ENCODE measurements at regions not wholly inside any gene's neighbourhood (a gene's known extent, or its start where the extent isn't known, plus 50 kb on each side); places are given as distances from the start of the nearest gene placed in this dataset.
"Not testable (repeated sequence)": the region's sequence is repeated elsewhere in the genome, so short reads cannot be mapped to it uniquely, and the experiment has no call there.

GRCh38 chr5:62212648-62213047, 93.4 kb upstream of the KIF2A start:
- no peaks in the 10 kb centered on the region for H3K36me3 Mint-ChIP-seq (ENCODE audit: low read depth)
- TF ChIP-seq, protein P1, sequence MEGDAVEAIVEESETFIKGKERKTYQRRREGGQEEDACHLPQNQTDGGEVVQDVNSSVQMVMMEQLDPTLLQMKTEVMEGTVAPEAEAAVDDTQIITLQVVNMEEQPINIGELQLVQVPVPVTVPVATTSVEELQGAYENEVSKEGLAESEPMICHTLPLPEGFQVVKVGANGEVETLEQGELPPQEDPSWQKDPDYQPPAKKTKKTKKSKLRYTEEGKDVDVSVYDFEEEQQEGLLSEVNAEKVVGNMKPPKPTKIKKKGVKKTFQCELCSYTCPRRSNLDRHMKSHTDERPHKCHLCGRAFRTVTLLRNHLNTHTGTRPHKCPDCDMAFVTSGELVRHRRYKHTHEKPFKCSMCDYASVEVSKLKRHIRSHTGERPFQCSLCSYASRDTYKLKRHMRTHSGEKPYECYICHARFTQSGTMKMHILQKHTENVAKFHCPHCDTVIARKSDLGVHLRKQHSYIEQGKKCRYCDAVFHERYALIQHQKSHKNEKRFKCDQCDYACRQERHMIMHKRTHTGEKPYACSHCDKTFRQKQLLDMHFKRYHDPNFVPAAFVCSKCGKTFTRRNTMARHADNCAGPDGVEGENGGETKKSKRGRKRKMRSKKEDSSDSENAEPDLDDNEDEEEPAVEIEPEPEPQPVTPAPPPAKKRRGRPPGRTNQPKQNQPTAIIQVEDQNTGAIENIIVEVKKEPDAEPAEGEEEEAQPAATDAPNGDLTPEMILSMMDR (IDR thresholded peaks at IDR 0.05): no peak
- DNase-seq (no peak), ATAC-seq (no peak)
- H3K27me3 Mint-ChIP-seq: peaks cover 20% of the 10 kb centered on the region
- CTCF ChIA-PET: interaction anchor here (0.6 to 1.3 kb wide), 2 partner anchors 9 to 132 kb away, joined by 3 to 4 read pairs; no protein-coding TSS in a partner anchor
- H3K27ac Mint-ChIP-seq: no peak overlapping the region
- no peaks in the 10 kb centered on the region for H3K9me3 Mint-ChIP-seq
- intact Hi-C loops (cut with micrococcal nuclease): no loop called here
- POLR2A ChIA-PET: no interaction called here
- no peak overlapping the region for H3K4me3 Mint-ChIP-seq
- peaks cover 3% of the 10 kb centered on the region for H3K4me1 Mint-ChIP-seq (ENCODE audit: low read depth)

DNA sequence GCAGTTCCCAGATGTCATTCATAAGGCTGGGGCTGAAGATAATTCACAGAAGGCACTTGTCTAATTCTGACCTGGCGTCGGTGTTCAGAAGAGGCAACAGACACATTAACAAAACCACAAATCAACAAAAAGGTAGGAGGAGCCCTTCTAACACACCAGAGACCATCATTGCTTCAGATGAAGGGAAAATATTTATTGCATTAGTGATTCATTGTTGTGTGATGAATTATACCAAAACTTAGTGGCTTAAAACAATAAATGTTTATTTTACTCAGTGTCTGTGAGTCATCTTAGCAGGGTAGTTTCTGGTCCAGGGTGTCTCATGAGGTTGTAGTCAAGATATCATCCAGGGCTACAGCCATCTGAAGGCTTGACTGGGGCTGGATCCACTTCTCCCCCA, 91.3 kb upstream of the KIF2A start:
- intact Hi-C loops (cut with micrococcal nuclease): no loop called here
- POLR2A ChIA-PET: interaction anchor here (0.6 kb wide), 1 partner anchor 146 kb away, joined by 3 read pairs; no protein-coding TSS in a partner anchor
- no peaks in the 10 kb centered on the region for H3K4me1 Mint-ChIP-seq (ENCODE audit: low read depth)
- H3K27me3 Mint-ChIP-seq: peaks cover 16% of the 10 kb centered on the region
- no peaks in the 10 kb centered on the region for H3K9me3 Mint-ChIP-seq
- no peak for DNase-seq
- CTCF ChIA-PET: no interaction called here
- ATAC-seq: peak; percentile 45
- no peak overlapping the region for H3K4me3 Mint-ChIP-seq
- TF ChIP-seq, protein P1 (IDR thresholded peaks at IDR 0.05): no peak
- H3K36me3 Mint-ChIP-seq (ENCODE audit: low read depth): no peaks in the 10 kb centered on the region
- no peak overlapping the region for H3K27ac Mint-ChIP-seq

DNA sequence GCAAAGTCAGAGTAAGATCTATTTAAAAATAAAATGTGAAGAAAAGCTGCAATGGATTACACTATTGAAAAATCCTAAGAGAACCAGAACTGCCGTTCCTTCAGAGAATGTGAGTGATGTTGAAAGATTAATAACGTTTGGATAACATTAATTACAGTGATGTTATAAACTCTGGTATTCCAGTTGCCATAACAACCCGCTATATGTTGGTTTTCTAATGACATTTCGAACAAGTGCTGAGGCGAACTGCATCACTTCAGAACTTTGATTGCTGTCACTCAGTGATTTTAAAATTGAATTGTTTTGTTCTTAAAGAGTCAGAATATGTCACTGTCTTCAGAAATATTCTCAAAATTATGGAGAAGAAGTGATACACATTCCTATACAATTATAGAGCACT, 89.4 kb upstream of the KIF2A start:
- intact Hi-C loops (cut with micrococcal nuclease); ATAC-seq; H3K9me3 Mint-ChIP-seq; CTCF ChIA-PET; H3K27ac Mint-ChIP-seq; H3K36me3 Mint-ChIP-seq (ENCODE audit: low read depth); H3K4me3 Mint-ChIP-seq; POLR2A ChIA-PET; H3K4me1 Mint-ChIP-seq (ENCODE audit: low read depth); DNase-seq: not testable (repeated sequence)
- H3K27me3 Mint-ChIP-seq: peaks cover 13% of the 10 kb centered on the region

DNA sequence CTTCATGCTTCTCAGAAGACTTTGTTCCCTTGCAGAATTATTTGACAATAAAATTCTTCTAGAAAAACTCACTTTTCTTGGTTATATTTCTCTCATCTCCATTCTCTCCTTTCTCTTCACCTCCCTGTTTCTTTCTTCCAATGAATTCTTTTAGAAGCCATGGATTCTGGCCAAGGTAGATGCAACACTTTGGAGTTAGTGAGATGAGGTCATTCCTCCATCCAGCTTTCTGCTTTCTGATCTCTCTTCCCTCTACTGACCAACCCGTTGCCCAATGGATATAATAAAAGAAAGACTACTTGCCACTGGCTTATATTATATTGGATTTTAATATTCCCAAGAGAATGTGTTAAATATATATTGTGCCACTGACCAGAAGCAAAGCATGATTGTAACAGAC, 88.9 kb upstream of the KIF2A start:
- intact Hi-C loops (cut with micrococcal nuclease); CTCF ChIA-PET; DNase-seq; H3K4me1 Mint-ChIP-seq (ENCODE audit: low read depth); H3K36me3 Mint-ChIP-seq (ENCODE audit: low read depth); H3K4me3 Mint-ChIP-seq; H3K9me3 Mint-ChIP-seq; ATAC-seq; POLR2A ChIA-PET; H3K27ac Mint-ChIP-seq: not testable (repeated sequence)
- H3K27me3 Mint-ChIP-seq: peaks cover 12% of the 10 kb centered on the region

DNA sequence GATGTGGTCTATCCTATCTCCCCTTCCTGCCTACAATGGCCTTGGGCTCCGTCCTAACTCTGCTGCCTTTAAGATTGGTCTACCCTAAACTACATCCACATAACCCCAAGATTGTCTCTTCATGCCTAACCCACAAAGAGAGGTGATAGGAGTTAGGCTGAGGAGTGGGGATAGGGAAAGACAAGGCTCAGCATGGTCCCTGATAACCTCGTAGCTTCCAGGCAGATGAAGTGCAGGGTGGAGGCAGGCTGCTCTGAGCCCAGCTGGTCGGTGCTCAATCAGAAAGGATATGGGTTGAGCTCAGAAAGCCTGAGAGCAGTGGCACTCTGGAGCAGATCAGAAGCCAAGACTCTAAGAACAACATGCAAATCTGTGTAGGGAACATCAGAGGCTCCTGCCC, 87.1 kb upstream of the KIF2A start:
- intact Hi-C loops (cut with micrococcal nuclease); H3K4me1 Mint-ChIP-seq (ENCODE audit: low read depth); CTCF ChIA-PET; POLR2A ChIA-PET; H3K27ac Mint-ChIP-seq; H3K9me3 Mint-ChIP-seq; H3K36me3 Mint-ChIP-seq (ENCODE audit: low read depth); DNase-seq; H3K4me3 Mint-ChIP-seq; ATAC-seq: not testable (repeated sequence)
- H3K27me3 Mint-ChIP-seq: peaks cover 11% of the 10 kb centered on the region

DNA sequence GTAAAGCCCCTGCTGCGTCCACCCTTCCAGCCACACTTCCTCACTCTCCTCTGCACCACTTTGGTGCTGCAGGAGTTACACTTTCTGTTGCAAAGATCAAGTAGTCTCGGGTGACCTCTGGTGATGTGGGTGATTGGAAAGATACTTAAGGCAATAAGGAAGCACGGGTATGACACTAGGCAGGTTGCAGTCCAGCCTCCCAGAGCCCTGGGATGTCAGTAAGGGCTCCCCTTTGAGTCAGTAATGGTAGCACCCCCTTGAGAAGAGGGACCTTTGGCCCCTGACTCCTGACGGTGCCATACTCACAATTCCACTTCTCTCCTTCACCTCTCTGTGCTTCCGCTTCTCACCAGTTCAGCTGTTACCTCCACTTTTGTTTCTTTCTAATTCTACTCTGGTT, 84.1 kb upstream of the KIF2A start:
- H3K27ac Mint-ChIP-seq, CTCF ChIA-PET: not testable (repeated sequence)

DNA sequence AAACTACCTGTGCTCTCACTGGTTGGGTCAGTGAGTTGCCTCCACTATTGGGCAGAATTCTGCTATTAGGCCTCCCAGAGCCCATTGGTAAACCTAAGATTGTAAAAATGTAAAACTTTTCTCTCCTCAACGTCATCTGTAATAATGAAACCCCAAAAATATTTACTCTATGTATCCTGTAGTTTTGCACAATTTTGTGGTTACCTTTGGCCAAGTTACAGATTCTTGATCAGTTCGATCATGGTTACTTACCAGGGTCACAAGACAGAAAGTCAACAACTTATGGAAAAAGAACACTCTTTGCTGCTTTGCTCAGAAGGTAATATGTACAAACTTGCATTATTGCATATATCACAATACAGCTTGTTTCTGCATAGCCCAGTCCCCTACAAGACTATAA, 83.7 kb upstream of the KIF2A start:
- H3K9me3 Mint-ChIP-seq; H3K27ac Mint-ChIP-seq; POLR2A ChIA-PET; CTCF ChIA-PET; H3K4me3 Mint-ChIP-seq; DNase-seq; H3K36me3 Mint-ChIP-seq (ENCODE audit: low read depth); ATAC-seq; H3K27me3 Mint-ChIP-seq: not testable (repeated sequence)
- intact Hi-C loops (cut with micrococcal nuclease): loop anchor here (5.0 to 10.0 kb wide), 2 partner anchors 82 to 135 kb away; partner anchors contain the start of gene KIF2A
- H3K4me1 Mint-ChIP-seq (ENCODE audit: low read depth): peaks cover 17% of the 10 kb centered on the region

More for the DNA sequence above, 84.1 kb upstream of the KIF2A start:
- intact Hi-C loops (cut with micrococcal nuclease): loop anchor here (5.0 to 10.0 kb wide), 2 partner anchors 83 to 135 kb away; partner anchors contain the start of gene KIF2A
- peaks cover 17% of the 10 kb centered on the region for H3K4me1 Mint-ChIP-seq (ENCODE audit: low read depth)
- H3K27me3 Mint-ChIP-seq; H3K9me3 Mint-ChIP-seq; ATAC-seq; DNase-seq; H3K36me3 Mint-ChIP-seq (ENCODE audit: low read depth); POLR2A ChIA-PET; H3K4me3 Mint-ChIP-seq: not testable (repeated sequence)

Data from activated CD8-positive, alpha-beta T cell treated with anti-CD3 and anti-CD28 coated beads for 36 hours (primary cell).